K562 (cell line): ENCODE measurements at regions not wholly inside any gene's neighbourhood (a gene's known extent, or its start where the extent isn't known, plus 50 kb on each side); places are given as distances from the start of the nearest gene placed in this dataset.

ENCODE experiments used
- ATAC-seq: fragments of 200-7000 bp; cut with Tn5 transposase; 3 replicates; pipeline ENCODE4 v1.9.1; 2020; ENCODE audit warnings: moderate library complexity
- BruUV-seq: library from RNA; stranded (reverse); fragments of 400-500 nt; replicated peaks from 2 replicates; lab custom pipeline; 2021; lab: Mats Ljungman, UMichigan
- CTCF ChIA-PET: fragments of 300-600 bp; formaldehyde crosslinking; extraction: SDS; loops from one replicate; lab custom pipeline; 2021; ENCODE audit warnings: low intra/inter-chr PET ratio; lab: Yijun Ruan, JAX
- POLR2A ChIA-PET: fragments of 300-600, 350-650 bp; sonication (Branson Sonifier 250); formaldehyde crosslinking; extraction: SDS; loops from one replicate; lab custom pipeline; 2021; ENCODE audit warnings: antibody characterized with exemption, inconsistent platforms; lab: Yijun Ruan, JAX
- DNase-seq, 4 experiments: peaks; one replicate each; pipeline versions ENCODE4 v3.0.0 to v3.0.0-alpha.2; 2011 to 2018; ENCODE audit warnings: low spot score in 3 of 4, mixed read lengths in 3 of 4; ENCODE audit errors: extremely low read depth in 1 of 4
- FAIRE-seq: peaks from 2 replicates; lab custom pipeline; 2011; peaks lifted over from hg19 to GRCh38; lab: Jason Lieb, UNC
- H2AFZ ChIP-seq: 2 replicates; pipeline ENCODE4 v1.6.0; 2011; ENCODE audit warnings: low read depth, low read length, control low read depth, inconsistent platforms
- H3K27ac ChIP-seq: fragments of 200-600 bp; 3 replicates; pipeline ENCODE4 v1.8.0; 2011; ENCODE audit warnings: low read depth, mild to moderate bottlenecking, control low read depth, inconsistent platforms, low read length, moderate library complexity, mixed read lengths; ENCODE audit errors: extremely low read depth
- H3K27me3 ChIP-seq, 2 experiments: fragments of 300-600 bp in 1 of 2; 2 replicates in 1 of 2; 3 replicates in 1 of 2; pipeline versions ENCODE4 v1.6.0 to v1.8.0; 2011; ENCODE audit warnings: inconsistent platforms in 2 of 2, low read length in 2 of 2, mild to moderate bottlenecking in 1 of 2, mixed read lengths in 1 of 2, moderate library complexity in 1 of 2; ENCODE audit not compliant: control insufficient read depth in 2 of 2, insufficient read depth in 2 of 2
- H3K36me3 ChIP-seq: fragments of 300-600 bp; 3 replicates; pipeline ENCODE4 v1.8.0; 2011; ENCODE audit warnings: mild to moderate bottlenecking, low read length, inconsistent platforms; ENCODE audit not compliant: control insufficient read depth, insufficient read depth
- H3K4me1 ChIP-seq, 2 experiments: fragments of 200-600 bp in 1 of 2; replicated peaks in 1 of 2; 2 replicates in 1 of 2; 3 replicates in 1 of 2; pipeline versions ENCODE4 v1.5.1 to v1.8.0; 2011; ENCODE audit warnings: inconsistent platforms in 2 of 2, low read length in 2 of 2, mild to moderate bottlenecking in 1 of 2, mixed read lengths in 1 of 2, moderate library complexity in 1 of 2; ENCODE audit not compliant: control insufficient read depth in 2 of 2, insufficient read depth in 2 of 2
- H3K4me2 ChIP-seq: 2 replicates; pipeline ENCODE4 v1.6.1; 2011; ENCODE audit warnings: low read length, control low read depth, inconsistent platforms, mixed read lengths; ENCODE audit not compliant: insufficient read depth
- H3K4me3 ChIP-seq: fragments of 200-600 bp; sonication (generic), shearing (Covaris generic); 2 replicates; pipeline ENCODE4 v1.5.1; 2016; ENCODE audit warnings: control low read depth, inconsistent platforms
- H3K79me2 ChIP-seq: fragments of 200-600 bp; 3 replicates; pipeline ENCODE4 v1.8.0; 2011; ENCODE audit warnings: low read length, inconsistent platforms; ENCODE audit not compliant: control insufficient read depth, insufficient read depth
- H3K9ac ChIP-seq, 2 experiments: 2 replicates each; pipeline versions ENCODE4 v1.6.0 to v1.6.1; 2011; ENCODE audit warnings: low read depth in 2 of 2, low read length in 2 of 2, control low read depth in 1 of 2, inconsistent platforms in 1 of 2, mild to moderate bottlenecking in 1 of 2, mixed read lengths in 1 of 2; ENCODE audit not compliant: insufficient read depth in 1 of 2
- H3K9me1 ChIP-seq: one replicate; pipeline ENCODE4 v1.6.0; 2011; ENCODE audit warnings: inconsistent platforms, mild to moderate bottlenecking, low read length, moderate library complexity; ENCODE audit not compliant: control insufficient read depth, insufficient read depth
- H3K9me3 ChIP-seq: replicated peaks from 2 replicates; pipeline ENCODE4 v1.5.1; 2011; ENCODE audit warnings: low read depth, low read length, inconsistent platforms; ENCODE audit not compliant: control insufficient read depth, insufficient read depth
- H4K20me1 ChIP-seq: replicated peaks from 2 replicates; pipeline ENCODE4 v1.6.1; 2011; ENCODE audit warnings: low read length, inconsistent platforms, mixed read lengths; ENCODE audit not compliant: control insufficient read depth, insufficient read depth
- EWSR1 ChIP-seq: fragments of 450-650 bp; IDR thresholded peaks from 2 replicates; pipeline ENCODE4 v1.6.1; 2018; ENCODE audit warnings: borderline replicate concordance, mild to moderate bottlenecking, low read depth, moderate library complexity; ENCODE audit not compliant: partially characterized antibody
- MAFG ChIP-seq: fragments of 450-650 bp; conservative IDR thresholded peaks from 2 replicates; pipeline ENCODE4 v1.6.1; 2016; ENCODE audit warnings: missing genetic modification characterization, missing compliant biosample characterization
- POLR2AphosphoS5 ChIP-seq: IDR thresholded peaks from 2 replicates; pipeline ENCODE4 v1.6.1; 2011; ENCODE audit warnings: mild to moderate bottlenecking, low read depth, low read length, moderate library complexity; ENCODE audit not compliant: control insufficient read depth, insufficient read depth
- ZNF311 ChIP-seq: fragments of 250-450 bp; sonication (Bioruptor Pico); IDR thresholded peaks from 2 replicates; pipeline ENCODE4 v1.4.0; 2020; ENCODE audit warnings: mild to moderate bottlenecking, moderate library complexity
- ZNF316 ChIP-seq: fragments of 450-650 bp; IDR thresholded peaks from 2 replicates; pipeline ENCODE4 v1.6.1; 2016
- WGBS: fragments of 100-300 bp; shearing (Covaris generic); methylation state at CpG from one replicate; pipeline ENCODE4 v1.1.6; 2016; ENCODE audit warnings: low coverage, mixed read lengths; ENCODE audit not compliant: insufficient coverage; ENCODE audit errors: missing lambda C conversion rate; 5-methylcytosine and 5-hydroxymethylcytosine counted together
- in situ Hi-C: fragments of 300-500 bp; cut with MboI; formaldehyde crosslinking; loops from 4 replicates; pipeline ENCODE4 v1.15.0; 2018; ENCODE audit warnings: inconsistent platforms, mixed read lengths
- intact Hi-C: fragments of 100-400 bp; cut with micrococcal nuclease; formaldehyde crosslinking; loops from 2 replicates; pipeline ENCODE4 v1.14.2; 2022
- TF ChIP-seq, protein P1 (sequence below): fragments of 250-450 bp; sonication (Bioruptor Pico); IDR thresholded peaks from 2 replicates; pipeline ENCODE4 v1.9.0; 2021; ENCODE audit warnings: mild to moderate bottlenecking, inconsistent platforms
- TF ChIP-seq, protein P2 (sequence below), 3 experiments: IDR thresholded peaks in 2 of 3; conservative IDR thresholded peaks in 1 of 3; 2 replicates each; pipeline ENCODE4 v1.5.1; 2011 to 2012; ENCODE audit warnings: low read length in 3 of 3, mild to moderate bottlenecking in 3 of 3, control low read depth in 2 of 3, improper control_type of control experiment in 1 of 3, inconsistent platforms in 1 of 3, low read depth in 1 of 3, mixed read lengths in 1 of 3, moderate library complexity in 1 of 3; ENCODE audit not compliant: insufficient read depth in 2 of 3
- TF ChIP-seq, protein P3 (sequence below): fragments of 450-650 bp; formaldehyde crosslinking; IDR thresholded peaks from 2 replicates; pipeline ENCODE4 v1.4.0; 2022; ENCODE audit warnings: missing genetic modification characterization
- TF ChIP-seq, protein P4 (sequence below): fragments of 450-650 bp; IDR thresholded peaks from 2 replicates; pipeline ENCODE4 v1.6.1; 2014; ENCODE audit warnings: low read depth, mild to moderate bottlenecking, moderate library complexity, borderline replicate concordance

DNA sequence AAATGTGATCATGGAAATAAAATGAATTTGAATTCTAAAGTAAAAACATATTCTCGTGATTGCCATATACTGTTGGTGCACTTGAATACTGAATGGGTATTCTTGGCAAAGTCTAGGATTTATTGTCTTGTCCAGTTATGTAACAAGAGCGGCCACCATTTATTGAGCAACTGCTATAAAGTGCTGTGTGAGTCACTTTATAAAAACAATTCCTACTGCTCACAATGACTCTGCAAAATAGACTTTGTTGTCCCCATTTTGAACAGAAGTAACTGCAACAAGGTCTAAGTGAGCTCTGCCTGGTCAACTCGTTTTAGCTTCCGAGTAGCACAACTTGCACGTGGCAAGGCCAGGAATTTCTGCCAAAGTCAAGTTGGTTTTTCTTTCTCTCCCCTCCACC lies 995.6 kb upstream of the FANCL start:
- intact Hi-C loops = no loop called here
- TF ChIP-seq ZNF316 = 0 out of 2 replicates have a peak, but pooled peaks have one; percentile 22
- TF ChIP-seq, protein P1, sequence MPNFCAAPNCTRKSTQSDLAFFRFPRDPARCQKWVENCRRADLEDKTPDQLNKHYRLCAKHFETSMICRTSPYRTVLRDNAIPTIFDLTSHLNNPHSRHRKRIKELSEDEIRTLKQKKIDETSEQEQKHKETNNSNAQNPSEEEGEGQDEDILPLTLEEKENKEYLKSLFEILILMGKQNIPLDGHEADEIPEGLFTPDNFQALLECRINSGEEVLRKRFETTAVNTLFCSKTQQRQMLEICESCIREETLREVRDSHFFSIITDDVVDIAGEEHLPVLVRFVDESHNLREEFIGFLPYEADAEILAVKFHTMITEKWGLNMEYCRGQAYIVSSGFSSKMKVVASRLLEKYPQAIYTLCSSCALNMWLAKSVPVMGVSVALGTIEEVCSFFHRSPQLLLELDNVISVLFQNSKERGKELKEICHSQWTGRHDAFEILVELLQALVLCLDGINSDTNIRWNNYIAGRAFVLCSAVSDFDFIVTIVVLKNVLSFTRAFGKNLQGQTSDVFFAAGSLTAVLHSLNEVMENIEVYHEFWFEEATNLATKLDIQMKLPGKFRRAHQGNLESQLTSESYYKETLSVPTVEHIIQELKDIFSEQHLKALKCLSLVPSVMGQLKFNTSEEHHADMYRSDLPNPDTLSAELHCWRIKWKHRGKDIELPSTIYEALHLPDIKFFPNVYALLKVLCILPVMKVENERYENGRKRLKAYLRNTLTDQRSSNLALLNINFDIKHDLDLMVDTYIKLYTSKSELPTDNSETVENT = no peak
- TF ChIP-seq MAFG (tag) = peak; percentile 75
- TF ChIP-seq, all 486 proteins: peak for 2
- Histone ChIP-seq H3K27ac (no peak overlapping the region), H3K9me3 (no peaks in the 10 kb centered on the region), H4K20me1 (no peaks in the 10 kb centered on the region), H2AFZ (no peak overlapping the region), H3K9ac (no peak overlapping the region), H3K9me1 (no peaks in the 10 kb centered on the region), H3K4me1 (no peaks in the 10 kb centered on the region), H3K4me3 (no peak overlapping the region), H3K27me3 (no peaks in the 10 kb centered on the region), H3K36me3 (no peaks in the 10 kb centered on the region), H3K4me2 (no peak overlapping the region), H3K79me2 (no peaks in the 10 kb centered on the region)
- ChIA-PET CTCF (no interaction called here), POLR2A (no interaction called here)
- in situ Hi-C loops = no loop called here
- 3% methylated on average over 5 of the region's 5 CpGs for WGBS
- no TSS peak for BruUV-seq
- DNase-seq (no peak), FAIRE-seq (no peak), ATAC-seq (no peak)

DNA sequence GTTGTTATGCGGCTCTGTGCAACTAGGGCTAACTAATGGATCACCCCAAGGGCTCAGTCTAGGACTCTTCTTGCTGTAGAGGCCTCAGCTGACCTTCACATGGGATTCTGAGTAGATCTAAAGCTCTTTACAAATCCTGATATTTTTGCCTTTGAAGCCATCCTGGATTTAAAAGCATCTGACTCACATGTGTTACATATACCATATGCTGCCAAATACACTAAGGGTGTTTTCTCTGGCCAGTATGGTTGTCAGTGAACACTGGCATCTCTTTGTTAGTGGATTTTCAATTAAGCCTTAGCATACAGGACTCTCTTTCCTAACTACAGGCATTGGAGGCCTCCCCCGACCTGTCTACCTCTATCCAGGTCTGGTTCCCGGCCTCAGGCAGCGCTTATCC lies 992.8 kb upstream of the FANCL start:
- POLR2A ChIA-PET = interaction anchor here (0.6 kb wide), 1 partner anchor 1678 kb away, joined by 3 read pairs; no protein-coding TSS in a partner anchor
- Histone ChIP-seq H3K79me2 (no peaks in the 10 kb centered on the region), H3K36me3 (no peaks in the 10 kb centered on the region), H3K9ac (no peak overlapping the region), H3K4me3 (no peak overlapping the region), H2AFZ (no peak overlapping the region), H3K27ac (no peak overlapping the region), H3K4me1 (no peaks in the 10 kb centered on the region), H4K20me1 (no peaks in the 10 kb centered on the region), H3K27me3 (no peaks in the 10 kb centered on the region), H3K4me2 (no peak overlapping the region), H3K9me3 (no peaks in the 10 kb centered on the region), H3K9me1 (no peaks in the 10 kb centered on the region)
- FAIRE-seq (no peak), DNase-seq (no peak), ATAC-seq (no peak)
- CTCF ChIA-PET = no interaction called here
- in situ Hi-C loops = no loop called here
- BruUV-seq = no TSS peak
- intact Hi-C loops = no loop called here
- 0% methylated on average over 4 of the region's 4 CpGs for WGBS
- TF ChIP-seq, protein P2, sequence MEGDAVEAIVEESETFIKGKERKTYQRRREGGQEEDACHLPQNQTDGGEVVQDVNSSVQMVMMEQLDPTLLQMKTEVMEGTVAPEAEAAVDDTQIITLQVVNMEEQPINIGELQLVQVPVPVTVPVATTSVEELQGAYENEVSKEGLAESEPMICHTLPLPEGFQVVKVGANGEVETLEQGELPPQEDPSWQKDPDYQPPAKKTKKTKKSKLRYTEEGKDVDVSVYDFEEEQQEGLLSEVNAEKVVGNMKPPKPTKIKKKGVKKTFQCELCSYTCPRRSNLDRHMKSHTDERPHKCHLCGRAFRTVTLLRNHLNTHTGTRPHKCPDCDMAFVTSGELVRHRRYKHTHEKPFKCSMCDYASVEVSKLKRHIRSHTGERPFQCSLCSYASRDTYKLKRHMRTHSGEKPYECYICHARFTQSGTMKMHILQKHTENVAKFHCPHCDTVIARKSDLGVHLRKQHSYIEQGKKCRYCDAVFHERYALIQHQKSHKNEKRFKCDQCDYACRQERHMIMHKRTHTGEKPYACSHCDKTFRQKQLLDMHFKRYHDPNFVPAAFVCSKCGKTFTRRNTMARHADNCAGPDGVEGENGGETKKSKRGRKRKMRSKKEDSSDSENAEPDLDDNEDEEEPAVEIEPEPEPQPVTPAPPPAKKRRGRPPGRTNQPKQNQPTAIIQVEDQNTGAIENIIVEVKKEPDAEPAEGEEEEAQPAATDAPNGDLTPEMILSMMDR (IDR thresholded peaks at IDR 0.05 in 2 of 3, conservative IDR thresholded peaks at IDR 0.05 in 1 of 3; ENCODE audit: insufficient read depth in 2 of 3, low read depth in 1 of 3, low read length in 3 of 3) = no peak
- TF ChIP-seq POLR2AphosphoS5 (no peak), ZNF311 (CRISPR knock-in tag) (no peak), EWSR1 (no peak)
- TF ChIP-seq, protein P3, sequence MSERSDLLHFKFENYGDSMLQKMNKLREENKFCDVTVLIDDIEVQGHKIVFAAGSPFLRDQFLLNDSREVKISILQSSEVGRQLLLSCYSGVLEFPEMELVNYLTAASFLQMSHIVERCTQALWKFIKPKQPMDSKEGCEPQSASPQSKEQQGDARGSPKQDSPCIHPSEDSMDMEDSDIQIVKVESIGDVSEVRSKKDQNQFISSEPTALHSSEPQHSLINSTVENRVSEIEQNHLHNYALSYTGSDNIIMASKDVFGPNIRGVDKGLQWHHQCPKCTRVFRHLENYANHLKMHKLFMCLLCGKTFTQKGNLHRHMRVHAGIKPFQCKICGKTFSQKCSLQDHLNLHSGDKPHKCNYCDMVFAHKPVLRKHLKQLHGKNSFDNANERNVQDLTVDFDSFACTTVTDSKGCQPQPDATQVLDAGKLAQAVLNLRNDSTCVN (CRISPR knock-in tag) = no peak
- TF ChIP-seq, protein P4, sequence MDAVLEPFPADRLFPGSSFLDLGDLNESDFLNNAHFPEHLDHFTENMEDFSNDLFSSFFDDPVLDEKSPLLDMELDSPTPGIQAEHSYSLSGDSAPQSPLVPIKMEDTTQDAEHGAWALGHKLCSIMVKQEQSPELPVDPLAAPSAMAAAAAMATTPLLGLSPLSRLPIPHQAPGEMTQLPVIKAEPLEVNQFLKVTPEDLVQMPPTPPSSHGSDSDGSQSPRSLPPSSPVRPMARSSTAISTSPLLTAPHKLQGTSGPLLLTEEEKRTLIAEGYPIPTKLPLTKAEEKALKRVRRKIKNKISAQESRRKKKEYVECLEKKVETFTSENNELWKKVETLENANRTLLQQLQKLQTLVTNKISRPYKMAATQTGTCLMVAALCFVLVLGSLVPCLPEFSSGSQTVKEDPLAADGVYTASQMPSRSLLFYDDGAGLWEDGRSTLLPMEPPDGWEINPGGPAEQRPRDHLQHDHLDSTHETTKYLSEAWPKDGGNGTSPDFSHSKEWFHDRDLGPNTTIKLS = no peak
